Urinary bladder (tissue), 3 donors: ENCODE measurements at regions not wholly inside any gene's neighbourhood (a gene's known extent, or its start where the extent isn't known, plus 50 kb on each side); places are given as distances from the start of the nearest gene placed in this dataset.
"Not testable (repeated sequence)": the region's sequence is repeated elsewhere in the genome, so short reads cannot be mapped to it uniquely, and the experiment has no call there.

ENCODE experiments used
- DNase-seq: peaks from one replicate; pipeline ENCODE4 v3.0.0-alpha.2; 2015; ENCODE audit errors: extremely low spot score
- H3K27ac ChIP-seq: one replicate; pipeline ENCODE4 v1.5.1; 2013; ENCODE audit warnings: low read depth, mild to moderate bottlenecking, moderate library complexity
- H3K36me3 ChIP-seq: one replicate; pipeline ENCODE4 v1.6.1; 2013; ENCODE audit warnings: mild to moderate bottlenecking, moderate library complexity; ENCODE audit not compliant: insufficient read depth
- H3K4me1 ChIP-seq: one replicate; pipeline ENCODE4 v1.6.1; 2013; ENCODE audit warnings: mild to moderate bottlenecking, moderate library complexity; ENCODE audit not compliant: insufficient read depth
- H3K4me3 ChIP-seq: one replicate; pipeline ENCODE4 v1.5.1; 2013; ENCODE audit warnings: low read depth, low read length
- WGBS: extraction: QIAGEN DNeasy Blood & Tissue Kit; methylation state at CpG from one replicate; pipeline ENCODE4 v1.1.7; 2013; 5-methylcytosine and 5-hydroxymethylcytosine counted together
- donor health status: healthy with polysubstance abuse.
- donor health status: healthy.

DNA sequence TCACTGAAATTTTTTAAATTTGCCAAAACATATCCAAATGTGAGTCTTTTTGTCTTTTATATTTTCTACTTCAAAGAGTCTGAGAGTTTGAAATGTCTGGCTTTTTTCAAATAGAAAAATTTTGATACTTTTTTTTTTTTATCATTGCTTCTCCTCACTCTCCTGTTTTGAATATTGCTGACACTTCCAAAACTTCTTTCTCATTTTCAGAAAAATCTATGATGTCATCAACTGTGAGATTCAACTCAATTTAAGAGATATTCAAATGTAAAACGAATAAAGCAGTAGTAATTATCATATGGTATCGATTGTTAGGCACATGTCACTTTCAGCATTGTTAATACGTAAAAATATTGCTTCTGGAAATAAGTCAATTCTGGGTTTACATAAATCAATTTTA lies 505.8 kb upstream of the STEAP1 start:
- H3K36me3 ChIP-seq = no peaks in the 10 kb centered on the region
- no peak for DNase-seq
- no peaks in the 10 kb centered on the region for H3K4me1 ChIP-seq
- H3K4me3 ChIP-seq = no peak overlapping the region
- no peak overlapping the region for H3K27ac ChIP-seq
- WGBS = 85% methylated on average over 3 of the region's 3 CpGs

DNA sequence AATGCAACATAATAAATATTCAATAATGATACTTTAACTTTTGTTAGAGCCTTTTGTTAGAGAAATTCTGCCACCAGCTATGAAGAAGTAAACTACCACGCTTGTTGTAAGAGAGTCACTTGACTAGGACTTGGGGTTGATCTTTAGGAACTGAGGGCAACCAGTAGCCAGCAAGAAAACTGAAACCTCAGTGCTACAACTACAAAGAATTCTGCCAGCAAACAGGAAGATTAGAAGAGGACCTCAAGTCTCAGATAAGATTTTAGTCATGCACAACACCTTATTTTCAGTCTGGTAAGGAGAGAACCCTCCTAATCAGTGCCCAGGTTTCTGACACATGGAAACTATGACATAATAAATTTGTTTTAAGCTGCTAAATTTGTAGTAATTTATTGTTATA lies 498.3 kb upstream of the STEAP1 start:
- WGBS = 80% methylated on average over 1 of the region's 1 CpG
- no peak overlapping the region for H3K4me3 ChIP-seq
- DNase-seq = no peak
- H3K36me3 ChIP-seq = no peaks in the 10 kb centered on the region
- no peaks in the 10 kb centered on the region for H3K4me1 ChIP-seq
- no peak overlapping the region for H3K27ac ChIP-seq

DNA sequence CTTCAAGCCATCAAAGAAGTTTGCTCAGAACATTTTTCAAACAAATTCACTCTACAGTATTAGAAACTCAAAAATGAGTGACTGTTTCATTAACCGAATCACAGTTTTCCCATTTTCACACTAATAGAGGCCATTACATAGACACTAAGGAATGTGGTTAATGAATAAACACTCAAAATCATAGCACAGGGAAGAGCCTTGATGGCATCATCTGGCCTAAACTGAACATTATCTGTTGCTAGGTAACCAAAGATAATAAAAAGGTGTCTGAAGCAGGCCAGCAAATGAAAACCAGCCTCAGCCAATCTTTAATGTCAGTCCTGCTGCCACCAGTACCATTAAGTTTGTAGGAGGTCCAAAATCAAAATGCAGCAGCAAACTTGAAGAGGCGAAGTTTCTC lies 492.4 kb upstream of the STEAP1 start:
- no peak for DNase-seq
- Histone ChIP-seq H3K36me3 (no peaks in the 10 kb centered on the region), H3K4me1 (no peaks in the 10 kb centered on the region), H3K4me3 (no peak overlapping the region), H3K27ac (no peak overlapping the region)
- WGBS = 61% methylated on average over 2 of the region's 2 CpGs

DNA sequence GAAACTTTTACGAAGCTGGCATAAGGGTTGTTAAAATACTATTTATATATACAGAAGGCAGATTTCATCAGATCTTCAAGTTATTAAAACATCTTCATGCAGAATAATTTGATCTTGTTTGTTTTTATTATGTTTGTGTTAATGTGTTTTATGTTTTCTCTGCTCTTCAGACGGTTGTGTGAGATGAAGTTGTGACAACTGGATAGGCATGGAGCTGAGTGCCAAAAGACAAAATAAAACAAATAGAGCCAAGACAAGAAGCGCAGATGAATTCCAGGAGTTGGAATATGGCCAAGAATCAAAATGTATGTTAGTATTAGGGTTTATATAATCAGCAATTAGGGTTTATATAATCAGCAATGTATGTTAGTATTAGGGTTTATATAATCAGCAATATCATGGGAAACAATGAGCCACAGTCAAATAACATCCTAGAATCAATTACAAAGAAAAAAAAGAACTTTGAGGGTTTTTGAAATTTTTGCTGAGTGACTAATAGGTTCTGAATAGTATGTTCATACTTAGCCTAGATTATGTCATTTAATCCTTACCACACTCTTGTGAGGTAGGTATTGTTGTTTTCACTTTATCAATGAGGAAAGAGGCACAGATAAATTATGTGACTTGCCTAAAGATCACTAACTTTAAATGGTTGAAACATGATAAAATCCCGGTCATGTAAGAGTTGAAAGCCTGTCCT lies 488.0 kb upstream of the STEAP1 start:
- no peak overlapping the region for H3K4me3 ChIP-seq
- no peak overlapping the region for H3K27ac ChIP-seq
- no peak for DNase-seq
- H3K4me1 ChIP-seq = no peaks in the 10 kb centered on the region
- 40% methylated on average over 4 of the region's 4 CpGs for WGBS
- H3K36me3 ChIP-seq = no peaks in the 10 kb centered on the region

DNA sequence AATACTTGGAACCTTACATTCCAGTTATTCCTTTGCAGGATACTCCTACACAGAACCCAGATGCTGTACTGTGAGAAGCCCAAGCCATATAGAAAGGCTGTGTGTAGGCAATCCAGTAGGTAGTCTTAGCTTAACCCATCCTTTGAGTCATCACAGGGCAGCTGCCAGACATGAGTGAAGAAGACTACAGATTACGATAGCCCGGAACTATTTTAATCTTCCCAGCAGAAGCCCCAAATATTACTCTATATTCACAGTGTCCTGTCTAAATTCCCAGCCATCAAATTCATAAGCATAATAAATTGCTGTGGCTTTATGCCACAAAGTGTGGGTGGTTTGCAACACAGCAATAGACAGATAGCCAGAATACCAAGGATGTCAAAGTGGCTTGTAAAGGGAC lies 474.1 kb upstream of the STEAP1 start:
- Histone ChIP-seq H3K27ac (no peak overlapping the region), H3K4me3 (no peak overlapping the region), H3K4me1 (no peaks in the 10 kb centered on the region), H3K36me3 (no peaks in the 10 kb centered on the region)
- 59% methylated on average over 2 of the region's 2 CpGs for WGBS
- no peak for DNase-seq

DNA sequence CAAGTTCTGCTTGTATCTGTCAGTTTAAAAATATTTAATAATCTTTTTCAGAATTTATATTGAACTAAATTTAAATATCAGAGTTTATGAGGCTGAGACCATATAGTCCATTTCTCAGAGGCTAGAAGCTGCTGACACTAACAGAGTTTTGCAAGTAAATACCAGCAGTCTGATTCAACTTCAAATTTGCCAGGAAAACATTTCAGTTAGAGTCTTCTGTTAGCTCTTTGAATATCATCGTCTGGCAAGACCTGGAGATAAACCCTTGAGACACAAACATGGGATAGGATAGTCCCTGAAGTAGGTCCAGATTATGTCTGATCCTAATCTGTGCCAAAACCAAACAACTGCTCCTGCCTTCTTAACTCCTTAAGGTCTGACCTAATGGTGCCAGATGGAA lies 472.8 kb upstream of the STEAP1 start:
- Histone ChIP-seq H3K4me3 (no peak overlapping the region), H3K4me1 (no peaks in the 10 kb centered on the region), H3K36me3 (no peaks in the 10 kb centered on the region), H3K27ac (no peak overlapping the region)
- 21% methylated on average over 1 of the region's 1 CpG for WGBS
- no peak for DNase-seq

DNA sequence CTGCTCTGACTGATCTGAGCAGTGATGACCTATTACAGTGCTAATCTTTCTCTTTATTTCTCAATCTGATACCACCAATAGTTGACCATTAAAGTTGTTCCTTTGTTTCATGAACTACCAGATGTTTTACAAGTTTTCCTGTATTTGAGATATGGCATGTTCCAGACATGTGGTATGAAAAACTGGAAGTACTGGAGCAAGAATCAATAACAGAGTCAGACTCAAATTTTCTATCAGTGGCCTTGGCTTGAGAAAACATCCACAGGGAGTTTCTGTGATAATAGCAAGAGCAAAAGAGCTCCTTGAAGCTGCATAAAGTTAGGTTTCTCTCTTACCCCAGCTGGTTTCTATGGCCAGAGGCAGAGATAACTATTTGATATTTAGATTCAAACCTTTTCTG lies 469.0 kb upstream of the STEAP1 start:
- Histone ChIP-seq H3K27ac (no peak overlapping the region), H3K36me3 (no peaks in the 10 kb centered on the region), H3K4me1 (no peaks in the 10 kb centered on the region), H3K4me3 (no peak overlapping the region)
- no peak for DNase-seq

DNA sequence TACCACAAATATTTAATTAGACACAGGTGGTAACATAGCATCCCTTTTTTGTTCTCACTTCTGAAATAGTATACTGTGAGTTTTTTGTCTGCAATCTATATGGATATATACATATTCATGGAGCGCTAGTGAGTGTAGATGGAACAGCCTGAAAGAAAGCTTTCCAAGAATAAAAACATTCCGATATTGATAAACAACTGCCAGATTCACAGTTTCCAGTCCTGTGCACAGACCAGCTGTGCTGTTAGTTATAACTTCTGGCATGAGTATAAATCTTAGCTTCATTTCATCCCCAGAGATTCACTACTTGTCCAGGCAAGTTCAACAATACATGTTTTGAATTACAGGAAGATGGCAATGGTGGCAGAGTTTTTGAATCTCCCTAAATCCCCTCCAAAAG lies 467.1 kb upstream of the STEAP1 start:
- DNase-seq = no peak
- 29% methylated on average over 2 of the region's 2 CpGs for WGBS
- Histone ChIP-seq H3K4me3 (no peak overlapping the region), H3K4me1 (no peaks in the 10 kb centered on the region), H3K36me3 (no peaks in the 10 kb centered on the region), H3K27ac (no peak overlapping the region)

DNA sequence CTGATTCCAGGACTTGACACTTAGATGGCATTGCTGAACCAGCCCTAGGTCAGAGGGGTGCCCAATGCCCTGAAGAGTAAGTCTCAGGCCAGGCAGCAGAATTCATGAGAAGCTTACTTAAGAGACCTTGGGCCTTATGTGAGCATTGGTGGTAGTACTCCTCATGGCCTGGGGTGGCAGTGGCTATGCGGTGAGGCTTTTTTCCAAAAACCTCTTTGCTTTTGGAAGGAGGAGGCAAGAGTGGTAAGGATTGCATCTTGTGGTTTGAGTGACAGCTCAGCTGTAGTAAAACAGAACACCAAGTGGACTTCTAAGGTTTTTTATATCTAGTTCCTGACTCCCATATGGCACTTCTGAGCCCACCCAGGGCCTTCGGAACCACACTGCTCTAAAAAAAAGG lies 459.0 kb upstream of the STEAP1 start:
- Histone ChIP-seq H3K4me1 (no peaks in the 10 kb centered on the region), H3K36me3 (no peaks in the 10 kb centered on the region), H3K4me3 (no peak overlapping the region), H3K27ac (no peak overlapping the region)
- no peak for DNase-seq
- WGBS = 95% methylated on average over 2 of the region's 2 CpGs

DNA sequence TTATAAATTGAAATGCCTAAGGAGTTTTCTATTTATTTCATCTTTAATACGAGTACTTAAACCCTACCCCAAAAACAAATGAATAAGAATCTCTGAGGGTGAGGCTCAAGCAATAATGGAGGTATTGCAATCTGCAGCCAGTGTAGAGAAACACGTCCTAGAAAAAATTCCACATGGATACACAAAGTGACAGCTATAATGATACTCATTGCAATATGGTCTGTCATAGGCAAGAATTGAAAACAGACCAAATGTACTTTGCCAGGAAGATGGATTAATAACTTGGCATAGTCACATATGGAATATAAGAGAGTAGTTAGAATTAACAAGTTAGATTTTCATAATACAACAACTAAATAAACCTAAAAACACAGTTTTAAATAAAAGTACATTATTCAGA lies 440.1 kb upstream of the STEAP1 start:
- Histone ChIP-seq H3K27ac (no peak overlapping the region), H3K4me1 (no peaks in the 10 kb centered on the region), H3K4me3 (no peak overlapping the region), H3K36me3 (no peaks in the 10 kb centered on the region)
- DNase-seq = no peak
- WGBS = 72% methylated on average over 2 of the region's 2 CpGs

DNA sequence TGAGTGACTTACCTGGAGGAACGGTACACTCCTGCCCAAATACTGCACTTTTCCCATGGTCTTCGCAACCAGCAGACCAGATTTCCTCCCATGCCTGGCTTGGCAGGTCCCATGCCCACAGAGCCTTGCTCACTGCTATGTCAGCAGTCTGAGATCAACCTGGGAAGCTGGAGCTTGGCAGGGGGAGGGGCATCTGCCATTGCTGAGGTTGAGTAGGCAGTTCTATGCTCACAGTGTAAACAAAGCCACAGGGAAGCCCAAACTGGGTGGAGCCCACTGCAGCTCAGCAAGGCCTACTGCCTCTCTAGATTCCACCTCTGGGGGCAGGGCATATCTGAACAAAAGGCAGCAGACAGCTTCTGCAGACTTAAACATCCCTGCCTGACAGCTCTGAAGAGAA lies 435.3 kb upstream of the STEAP1 start:
- H3K36me3 ChIP-seq, H3K27ac ChIP-seq, DNase-seq, H3K4me1 ChIP-seq, H3K4me3 ChIP-seq: not testable (repeated sequence)
- WGBS = 99% methylated on average over 2 of the region's 2 CpGs

DNA sequence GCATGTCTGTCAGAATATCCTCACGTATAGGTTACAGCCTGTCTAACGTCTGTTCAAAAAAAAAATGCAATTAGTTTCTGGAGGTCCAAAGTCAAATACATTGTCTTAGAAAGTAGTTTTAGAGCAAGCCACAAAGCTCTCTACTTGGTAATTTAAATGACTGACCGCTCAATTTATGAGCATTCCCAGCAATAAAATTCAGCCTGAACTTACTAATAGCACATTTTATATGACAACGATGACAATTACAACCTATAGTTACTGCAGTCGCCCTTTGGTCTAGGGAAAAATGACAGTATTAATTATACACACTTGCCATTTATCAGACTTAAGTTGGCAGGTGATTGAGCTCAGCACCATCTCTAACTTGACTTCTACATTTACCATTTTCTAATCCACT lies 425.8 kb upstream of the STEAP1 start:
- Histone ChIP-seq H3K4me1 (no peaks in the 10 kb centered on the region), H3K4me3 (no peak overlapping the region), H3K27ac (no peak overlapping the region), H3K36me3 (no peaks in the 10 kb centered on the region)
- DNase-seq = no peak
- WGBS = 29% methylated on average over 5 of the region's 5 CpGs

DNA sequence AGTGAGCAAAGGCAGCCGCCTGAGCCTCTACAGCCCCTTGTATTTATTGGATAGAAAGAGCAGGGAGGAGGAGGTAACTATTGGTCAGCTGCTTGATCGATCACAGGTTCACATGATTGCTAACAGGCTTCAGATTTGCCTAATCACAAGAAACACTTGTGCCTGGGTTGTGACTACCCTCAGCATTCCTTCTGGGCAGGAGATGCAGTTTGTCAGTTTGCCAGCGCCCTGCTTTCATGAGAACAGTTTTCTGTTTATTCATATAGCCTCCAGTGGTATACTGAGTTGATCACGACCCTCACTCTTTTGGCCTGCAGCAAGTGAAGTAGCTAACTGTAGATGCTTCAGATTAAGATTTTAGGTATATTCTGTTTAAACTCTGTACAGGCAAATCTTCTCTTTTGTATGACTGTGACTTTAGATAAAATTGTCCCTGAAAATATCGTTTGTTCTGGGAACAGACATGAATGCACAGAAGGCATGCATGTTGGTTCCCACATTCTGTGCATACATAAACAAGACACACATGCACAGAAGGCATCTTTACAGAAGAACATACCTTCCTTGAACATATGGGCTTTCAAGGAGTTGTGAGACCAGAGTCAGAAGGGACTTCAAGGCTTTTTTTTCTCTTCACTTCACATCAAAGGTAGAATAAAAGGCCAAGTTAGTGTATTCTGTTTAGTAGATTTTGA lies 422.4 kb upstream of the STEAP1 start:
- 59% methylated on average over 5 of the region's 5 CpGs for WGBS
- no peak for DNase-seq
- Histone ChIP-seq H3K36me3 (no peaks in the 10 kb centered on the region), H3K4me3 (no peak overlapping the region), H3K27ac (no peak overlapping the region), H3K4me1 (no peaks in the 10 kb centered on the region)

DNA sequence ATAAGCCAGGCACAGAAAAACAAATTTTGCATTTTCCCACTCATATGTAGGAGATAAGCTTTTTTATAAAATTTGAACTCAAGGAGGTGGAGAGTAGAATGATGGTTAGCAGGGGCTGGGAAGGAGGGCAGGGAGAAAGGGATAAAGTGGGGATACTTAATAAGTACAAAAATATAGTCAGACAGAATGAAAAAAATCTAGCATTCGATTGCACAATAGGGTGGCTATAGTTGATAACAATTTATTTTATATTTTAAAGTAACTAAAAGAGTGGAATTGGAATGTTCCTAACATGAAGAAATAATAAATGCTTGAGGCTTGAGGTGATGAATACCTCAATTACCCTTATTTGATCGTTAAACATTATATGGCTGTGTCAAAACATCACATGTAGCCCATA lies 415.7 kb upstream of the STEAP1 start:
- Histone ChIP-seq H3K36me3 (no peaks in the 10 kb centered on the region), H3K27ac (no peak overlapping the region), H3K4me3 (no peak overlapping the region), H3K4me1 (no peaks in the 10 kb centered on the region)
- 88% methylated on average over 2 of the region's 2 CpGs for WGBS
- no peak for DNase-seq

DNA sequence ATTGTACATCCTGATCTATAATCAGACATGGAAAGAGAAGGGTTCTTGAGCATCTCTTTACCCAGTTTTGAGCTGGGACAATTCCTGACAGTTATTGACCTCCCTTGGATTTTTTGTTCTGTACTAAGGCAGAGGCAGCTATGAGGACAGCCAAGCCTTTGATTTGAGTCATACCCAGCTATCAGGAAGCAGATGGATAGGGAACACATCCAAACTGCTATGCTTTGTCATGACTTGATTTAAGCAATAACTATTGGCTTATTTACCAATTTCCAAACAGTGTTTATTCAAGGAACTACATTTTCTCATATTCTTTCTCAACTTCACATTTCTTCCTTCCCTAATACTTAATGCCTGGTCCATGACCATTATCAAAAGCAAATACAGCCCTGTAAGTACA lies 396.4 kb upstream of the STEAP1 start:
- DNase-seq = no peak
- Histone ChIP-seq H3K36me3 (no peaks in the 10 kb centered on the region), H3K4me1 (no peaks in the 10 kb centered on the region), H3K27ac (no peak overlapping the region), H3K4me3 (no peak overlapping the region)
